Activated naive CD8-positive, alpha-beta T cell treated with anti-CD3 and anti-CD28 coated beads, Interleukin-2, amount 50 U/mL, for 24 hours (primary cell): ENCODE measurements at regions not wholly inside any gene's neighbourhood (a gene's known extent, or its start where the extent isn't known, plus 50 kb on each side); places are given as distances from the start of the nearest gene placed in this dataset.

Experiments
- ATAC-seq: fragments of 150-1000 bp; cut with Tn5 transposase; one replicate; pipeline ENCODE4 v1.10.0; 2021
- DNase-seq: peaks from one replicate; pipeline ENCODE4 v3.0.0; 2021
- H3K27ac Mint-ChIP-seq: one replicate; pipeline ENCODE4 v1.8.0; 2021; ENCODE audit warnings: mild to moderate bottlenecking, mixed read lengths
- H3K27me3 Mint-ChIP-seq: one replicate; pipeline ENCODE4 v1.8.0; 2021; ENCODE audit warnings: mixed read lengths
- H3K36me3 Mint-ChIP-seq: one replicate; pipeline ENCODE4 v1.8.0; 2021; ENCODE audit warnings: low read depth, mixed read lengths
- H3K4me1 Mint-ChIP-seq: one replicate; pipeline ENCODE4 v1.8.0; 2021; ENCODE audit warnings: mixed read lengths
- H3K4me3 Mint-ChIP-seq: one replicate; pipeline ENCODE4 v1.8.0; 2021; ENCODE audit warnings: mild to moderate bottlenecking, moderate library complexity, mixed read lengths
- H3K9me3 Mint-ChIP-seq: one replicate; pipeline ENCODE4 v1.8.0; 2021; ENCODE audit warnings: mixed read lengths

DNA sequence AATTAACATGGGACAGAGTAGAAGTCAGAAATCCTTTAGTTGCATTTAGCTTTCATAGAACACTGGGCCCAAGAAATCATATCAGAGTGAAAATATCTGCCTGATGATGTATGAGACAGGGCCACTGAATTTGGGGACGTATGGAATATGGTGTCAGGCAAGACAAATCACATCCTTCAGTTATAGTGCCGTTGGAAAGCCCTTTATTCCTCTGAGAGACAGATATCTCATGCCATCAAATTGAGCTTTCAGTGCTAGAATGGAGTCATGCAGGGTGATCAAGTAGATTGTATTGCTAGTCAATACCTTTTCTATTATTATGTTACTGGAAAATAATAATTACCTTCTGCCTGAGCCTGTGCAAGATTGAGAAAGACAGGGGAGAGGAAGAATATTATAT lies 398.2 kb upstream of the RARB start:
- ATAC-seq: no peak

GRCh38 chr3:25032344-25032743 lies 395.7 kb upstream of the RARB start:
- H3K9me3 Mint-ChIP-seq: no peaks in the 10 kb centered on the region
- no peaks in the 10 kb centered on the region for H3K36me3 Mint-ChIP-seq
- no peak overlapping the region for H3K27ac Mint-ChIP-seq
- no peaks in the 10 kb centered on the region for H3K4me1 Mint-ChIP-seq
- no peaks in the 10 kb centered on the region for H3K27me3 Mint-ChIP-seq
- DNase-seq (no peak), ATAC-seq (no peak)
- no peak overlapping the region for H3K4me3 Mint-ChIP-seq

More for the DNA sequence above, 398.2 kb upstream of the RARB start:
- H3K4me3 Mint-ChIP-seq: no peak overlapping the region
- no peaks in the 10 kb centered on the region for H3K9me3 Mint-ChIP-seq
- no peak for DNase-seq
- H3K4me1 Mint-ChIP-seq: no peaks in the 10 kb centered on the region
- H3K27me3 Mint-ChIP-seq: no peaks in the 10 kb centered on the region
- no peak overlapping the region for H3K27ac Mint-ChIP-seq
- no peaks in the 10 kb centered on the region for H3K36me3 Mint-ChIP-seq

- DNase-seq: peak; percentile 4
- no peak for ATAC-seq
- no peak overlapping the region for H3K27ac Mint-ChIP-seq
- no peaks in the 10 kb centered on the region for H3K4me1 Mint-ChIP-seq
- no peaks in the 10 kb centered on the region for H3K36me3 Mint-ChIP-seq
- H3K9me3 Mint-ChIP-seq: no peaks in the 10 kb centered on the region
- H3K27me3 Mint-ChIP-seq: no peaks in the 10 kb centered on the region
- no peak overlapping the region for H3K4me3 Mint-ChIP-seq
Measured at GRCh38 chr3:25033407-25034029, 394.5 kb upstream of the RARB start.

DNA sequence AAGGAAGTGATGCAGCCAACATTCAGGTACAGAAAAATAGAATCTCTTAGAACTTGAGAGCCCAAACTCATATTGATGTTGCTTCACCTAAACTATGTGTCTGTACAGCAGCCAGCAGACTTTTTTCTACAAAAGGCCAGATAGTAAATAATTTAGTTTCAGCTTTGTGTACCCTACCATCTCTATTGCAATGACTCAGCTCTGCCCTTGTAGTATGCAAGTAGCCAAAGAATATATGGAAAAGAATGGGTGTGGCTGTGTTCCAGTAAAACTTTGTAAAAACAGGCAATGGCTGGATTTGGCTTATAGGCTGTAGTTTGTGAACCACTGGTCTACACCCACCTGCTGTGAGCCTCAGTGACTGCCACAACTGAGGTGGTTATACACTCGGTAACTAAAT lies 392.5 kb upstream of the RARB start:
- no peaks in the 10 kb centered on the region for H3K27me3 Mint-ChIP-seq
- no peak overlapping the region for H3K27ac Mint-ChIP-seq
- DNase-seq (no peak), ATAC-seq (no peak)
- no peaks in the 10 kb centered on the region for H3K9me3 Mint-ChIP-seq
- no peak overlapping the region for H3K4me3 Mint-ChIP-seq
- H3K36me3 Mint-ChIP-seq: no peaks in the 10 kb centered on the region
- no peaks in the 10 kb centered on the region for H3K4me1 Mint-ChIP-seq

DNA sequence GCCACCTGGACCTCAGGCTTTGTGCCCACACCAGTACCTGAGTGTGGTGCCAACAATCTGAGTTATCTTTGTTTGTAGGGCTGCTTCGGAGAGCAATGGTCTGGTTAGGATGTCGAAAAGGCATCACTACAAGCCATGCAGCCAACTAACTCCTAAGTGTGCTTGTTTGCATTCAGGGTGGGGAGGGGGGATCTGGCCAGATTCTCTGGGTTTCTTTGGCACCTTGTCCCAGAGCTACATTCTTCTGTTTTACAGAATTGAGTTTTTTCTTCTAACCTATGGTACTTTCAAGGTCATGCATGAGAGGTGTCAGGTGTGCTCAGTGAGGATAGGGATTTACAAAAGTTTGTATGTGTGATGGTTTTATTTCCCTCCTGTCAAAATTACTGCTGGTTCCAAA lies 391.4 kb upstream of the RARB start:
- DNase-seq (no peak), ATAC-seq (no peak)
- Mint-ChIP-seq H3K4me3 (no peak overlapping the region), H3K36me3 (no peaks in the 10 kb centered on the region), H3K9me3 (no peaks in the 10 kb centered on the region), H3K27me3 (no peaks in the 10 kb centered on the region), H3K4me1 (no peaks in the 10 kb centered on the region), H3K27ac (no peak overlapping the region)

GRCh38 chr3:25037049-25037547 lies 391.0 kb upstream of the RARB start:
- H3K27ac Mint-ChIP-seq: no peak overlapping the region
- ATAC-seq (no peak), DNase-seq (no peak)
- H3K36me3 Mint-ChIP-seq: no peaks in the 10 kb centered on the region
- H3K4me1 Mint-ChIP-seq: no peaks in the 10 kb centered on the region
- no peak overlapping the region for H3K4me3 Mint-ChIP-seq
- H3K27me3 Mint-ChIP-seq: no peaks in the 10 kb centered on the region
- no peaks in the 10 kb centered on the region for H3K9me3 Mint-ChIP-seq

DNA sequence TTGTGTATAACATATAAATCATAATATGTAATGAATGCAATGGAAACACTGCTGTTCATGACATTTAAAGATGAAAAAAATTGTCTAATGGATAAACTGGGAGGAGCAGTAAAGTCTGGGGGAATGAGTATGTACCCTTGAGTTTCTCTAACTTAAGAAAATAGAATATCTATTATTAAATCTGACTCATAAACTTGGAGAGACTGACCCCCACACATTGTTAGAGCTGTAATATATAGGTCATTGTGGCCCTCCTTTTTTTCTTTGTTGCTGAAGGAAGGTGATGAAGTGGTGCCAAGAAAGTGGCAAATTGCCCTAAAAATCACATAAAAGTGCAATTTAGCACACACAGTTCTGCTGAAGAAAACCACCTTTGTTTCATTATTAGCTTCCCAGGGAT lies 389.8 kb upstream of the RARB start:
- no peak overlapping the region for H3K4me3 Mint-ChIP-seq
- no peaks in the 10 kb centered on the region for H3K36me3 Mint-ChIP-seq
- no peak overlapping the region for H3K27ac Mint-ChIP-seq
- H3K9me3 Mint-ChIP-seq: no peaks in the 10 kb centered on the region
- ATAC-seq: no peak
- no peak for DNase-seq
- H3K4me1 Mint-ChIP-seq: no peaks in the 10 kb centered on the region
- no peaks in the 10 kb centered on the region for H3K27me3 Mint-ChIP-seq

- Mint-ChIP-seq H3K27me3 (no peaks in the 10 kb centered on the region), H3K4me1 (no peaks in the 10 kb centered on the region), H3K36me3 (no peaks in the 10 kb centered on the region), H3K4me3 (no peak overlapping the region), H3K27ac (no peak overlapping the region), H3K9me3 (no peaks in the 10 kb centered on the region)
- DNase-seq: no peak
- ATAC-seq: no peak
Measured at GRCh38 chr3:25038922-25039321, 389.1 kb upstream of the RARB start.

- ATAC-seq (no peak), DNase-seq (no peak)
- Mint-ChIP-seq H3K9me3 (no peaks in the 10 kb centered on the region), H3K27me3 (no peaks in the 10 kb centered on the region), H3K4me1 (no peaks in the 10 kb centered on the region), H3K4me3 (no peak overlapping the region), H3K27ac (no peak overlapping the region), H3K36me3 (no peaks in the 10 kb centered on the region)
Measured at GRCh38 chr3:25040748-25041147, 387.3 kb upstream of the RARB start.

DNA sequence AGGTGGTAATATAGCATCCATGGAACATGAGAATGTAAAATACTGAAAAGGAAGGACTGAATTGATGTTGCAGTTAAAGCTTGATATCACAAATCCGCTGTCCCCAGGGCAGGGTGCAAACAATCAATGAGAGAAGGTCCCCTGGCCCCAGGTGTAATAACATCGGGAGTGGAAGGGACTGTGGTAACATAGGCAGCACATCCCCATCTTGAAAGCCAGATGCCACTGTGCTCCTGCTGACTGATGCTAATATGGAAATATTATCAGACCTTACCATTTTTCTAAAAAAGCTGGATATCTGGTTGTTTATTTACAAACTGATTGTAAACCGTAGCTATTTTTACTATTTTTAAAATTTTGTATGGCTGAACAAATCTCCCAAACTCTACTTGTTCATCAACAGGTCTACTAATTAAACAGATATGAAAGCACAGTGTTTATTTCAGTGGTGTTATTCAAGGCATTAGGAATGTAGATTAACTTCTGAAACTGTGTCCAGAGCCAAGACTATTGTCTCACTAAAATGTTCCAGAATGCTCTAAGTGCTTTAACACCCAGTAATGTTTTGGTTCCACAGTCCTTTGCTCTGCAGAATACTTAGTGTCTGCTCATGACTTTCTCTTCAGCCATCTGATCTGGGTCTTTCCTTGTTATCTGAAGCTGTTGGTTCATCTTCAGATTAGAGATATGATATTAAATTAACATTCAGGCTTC lies 386.0 kb upstream of the RARB start:
- H3K27ac Mint-ChIP-seq: no peak overlapping the region
- no peak overlapping the region for H3K4me3 Mint-ChIP-seq
- H3K4me1 Mint-ChIP-seq: no peaks in the 10 kb centered on the region
- no peaks in the 10 kb centered on the region for H3K36me3 Mint-ChIP-seq
- H3K9me3 Mint-ChIP-seq: no peaks in the 10 kb centered on the region
- no peak for DNase-seq
- H3K27me3 Mint-ChIP-seq: no peaks in the 10 kb centered on the region
- no peak for ATAC-seq

- H3K4me3 Mint-ChIP-seq: no peak overlapping the region
Measured at GRCh38 chr3:25043177-25043576, 384.9 kb upstream of the RARB start.

DNA sequence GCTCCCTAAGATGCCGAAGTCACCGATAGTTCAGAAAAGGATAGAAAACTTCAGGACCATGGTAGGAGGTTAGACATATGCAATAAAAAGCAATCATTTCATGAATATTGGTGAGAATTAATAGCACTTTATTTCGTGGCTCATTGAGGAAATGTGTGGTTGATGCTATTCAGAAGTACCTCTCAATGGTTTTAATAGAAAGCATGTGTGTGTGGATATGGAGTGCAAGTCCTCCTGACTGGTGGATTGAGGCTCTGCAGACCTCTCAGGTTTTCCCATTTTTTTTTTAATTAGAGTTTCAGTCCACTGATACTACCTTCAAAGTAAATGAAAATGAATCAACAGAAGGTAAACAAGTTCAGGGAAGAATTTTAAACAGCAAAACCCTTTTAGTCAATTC lies 384.3 kb upstream of the RARB start:
- H3K27me3 Mint-ChIP-seq: no peaks in the 10 kb centered on the region
- no peak overlapping the region for H3K4me3 Mint-ChIP-seq
- ATAC-seq (no peak), DNase-seq (no peak)
- no peak overlapping the region for H3K27ac Mint-ChIP-seq
- H3K9me3 Mint-ChIP-seq: no peaks in the 10 kb centered on the region
- H3K4me1 Mint-ChIP-seq: no peaks in the 10 kb centered on the region
- H3K36me3 Mint-ChIP-seq: no peaks in the 10 kb centered on the region

More at GRCh38 chr3:25043177-25043576, 384.9 kb upstream of the RARB start:
- no peak for ATAC-seq
- no peak for DNase-seq
- H3K27me3 Mint-ChIP-seq: no peaks in the 10 kb centered on the region
- H3K9me3 Mint-ChIP-seq: no peaks in the 10 kb centered on the region
- H3K27ac Mint-ChIP-seq: no peak overlapping the region
- no peaks in the 10 kb centered on the region for H3K36me3 Mint-ChIP-seq
- no peaks in the 10 kb centered on the region for H3K4me1 Mint-ChIP-seq

DNA sequence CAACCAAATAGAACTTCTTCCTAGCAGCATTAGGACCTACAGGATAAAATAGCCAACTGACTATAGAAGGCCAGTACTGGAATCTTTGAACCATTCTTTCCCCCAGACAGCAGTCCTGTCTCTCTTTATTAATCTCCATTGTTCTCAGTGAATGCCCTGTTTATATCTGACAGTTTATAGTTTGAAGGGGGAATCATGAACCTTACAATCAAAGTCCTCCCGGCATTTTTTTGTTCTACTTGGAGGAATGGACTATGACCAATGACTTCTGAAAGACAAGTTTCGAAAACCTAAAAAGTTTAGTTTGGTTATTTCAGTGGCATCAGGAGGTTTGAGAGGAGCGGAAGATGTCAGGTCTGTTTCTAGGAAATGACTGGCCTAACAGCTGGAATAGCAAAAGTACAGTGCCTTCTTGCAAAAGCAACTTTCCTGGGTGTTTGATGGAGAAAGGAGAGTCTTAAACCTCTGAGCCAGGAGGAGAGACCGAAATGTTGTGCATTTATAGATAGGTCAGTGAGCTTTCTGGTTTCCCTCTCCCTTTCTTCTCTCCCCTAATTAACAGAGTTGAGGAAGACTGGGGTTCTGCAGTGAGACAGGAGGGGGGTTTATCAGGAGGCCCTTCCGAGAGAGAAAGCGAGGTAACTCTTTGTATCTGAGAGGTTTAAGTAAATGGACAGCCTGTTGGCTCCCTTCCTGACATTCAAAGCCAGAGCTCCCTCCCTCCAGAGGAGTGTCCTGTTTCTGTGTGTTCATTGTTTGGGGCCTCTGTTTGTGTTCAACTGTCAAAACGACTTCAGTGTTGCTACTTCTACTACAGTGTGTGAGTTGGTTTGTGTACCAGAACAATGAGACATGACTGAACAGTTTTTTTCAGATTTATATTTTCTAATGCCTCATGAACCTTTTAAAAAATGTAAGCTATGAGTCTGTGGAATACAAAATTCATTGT lies 383.0 kb upstream of the RARB start:
- no peak for ATAC-seq
- no peaks in the 10 kb centered on the region for H3K4me1 Mint-ChIP-seq
- no peaks in the 10 kb centered on the region for H3K36me3 Mint-ChIP-seq

GRCh38 chr3:25046911-25047771 lies 380.9 kb upstream of the RARB start:
- no peaks in the 10 kb centered on the region for H3K27me3 Mint-ChIP-seq
- H3K27ac Mint-ChIP-seq: no peak overlapping the region
- peaks cover 3% of the 10 kb centered on the region for H3K9me3 Mint-ChIP-seq
- DNase-seq (no peak), ATAC-seq (no peak)
- H3K36me3 Mint-ChIP-seq: no peaks in the 10 kb centered on the region
- no peak overlapping the region for H3K4me3 Mint-ChIP-seq
- no peaks in the 10 kb centered on the region for H3K4me1 Mint-ChIP-seq

More for the DNA sequence above, 383.0 kb upstream of the RARB start:
- Mint-ChIP-seq H3K27ac (no peak overlapping the region), H3K27me3 (no peaks in the 10 kb centered on the region), H3K4me3 (no peak overlapping the region), H3K9me3 (peaks cover 3% of the 10 kb centered on the region)
- no peak for DNase-seq
